GM23248 (cell line): ENCODE measurements at regions not wholly inside any gene's neighbourhood (a gene's known extent, or its start where the extent isn't known, plus 50 kb on each side); places are given as distances from the start of the nearest gene placed in this dataset.

ENCODE experiments used
- EZH2 ChIP-seq: fragments of 200-600 bp; sonication (generic); IDR thresholded peaks from 2 replicates; pipeline ENCODE4 v1.6.1; 2018; ENCODE audit warnings: antibody characterized with exemption, mild to moderate bottlenecking; ENCODE audit not compliant: insufficient read depth, poor library complexity, severe bottlenecking
- EZH2phosphoT487 ChIP-seq: fragments of 200-600 bp; sonication (generic); IDR thresholded peaks from 2 replicates; pipeline ENCODE4 v1.6.1; 2018; ENCODE audit warnings: antibody characterized with exemption, moderate library complexity, mild to moderate bottlenecking, low read depth; ENCODE audit not compliant: insufficient read depth

- TF ChIP-seq EZH2 (no peak), EZH2phosphoT487 (no peak)
Measured at GRCh38 chr3:158950178-158950901, 148.5 kb downstream of the MFSD1 start.
